WTC11 (cell line): ENCODE measurements at regions not wholly inside any gene's neighbourhood (a gene's known extent, or its start where the extent isn't known, plus 50 kb on each side); places are given as distances from the start of the nearest gene placed in this dataset.

Experiments
- ATAC-seq: fragments of 200-7000 bp; cut with Tn5 transposase; 2 replicates; pipeline ENCODE4 v1.10.0; 2021; ENCODE audit warnings: mild to moderate bottlenecking, moderate library complexity
- CTCF ChIA-PET: fragments of 300-600 bp; sonication (Branson Sonifier 250); formaldehyde crosslinking; loops from one replicate; lab custom pipeline; 2021; ENCODE audit warnings: antibody characterized with exemption; lab: Charles Lee
- POLR2A ChIA-PET: fragments of 350-600 bp; sonication (Branson Sonifier 250); formaldehyde crosslinking; loops from one replicate; lab custom pipeline; 2021; ENCODE audit warnings: antibody characterized with exemption; lab: Charles Lee
- DNase-seq: peaks from one replicate; pipeline ENCODE4 v3.0.0; 2021; ENCODE audit warnings: low spot score
- H3K27ac Mint-ChIP-seq: 2 replicates; pipeline ENCODE4 v1.8.0; 2021; ENCODE audit warnings: mixed read lengths
- H3K27me3 Mint-ChIP-seq: 2 replicates; pipeline ENCODE4 v1.8.0; 2021; ENCODE audit warnings: low read depth, mild to moderate bottlenecking, moderate library complexity, mixed read lengths
- H3K36me3 Mint-ChIP-seq: 2 replicates; pipeline ENCODE4 v1.8.0; 2021; ENCODE audit warnings: mixed read lengths
- H3K4me1 Mint-ChIP-seq: 2 replicates; pipeline ENCODE4 v1.8.0; 2022; ENCODE audit warnings: mixed read lengths
- H3K4me3 Mint-ChIP-seq: 2 replicates; pipeline ENCODE4 v1.8.0; 2021; ENCODE audit warnings: mild to moderate bottlenecking, moderate library complexity, mixed read lengths
- H3K9me3 Mint-ChIP-seq: 2 replicates; pipeline ENCODE4 v1.8.0; 2021; ENCODE audit warnings: mixed read lengths
- AR ChIP-seq: fragments of 250-450 bp; sonication (Bioruptor Pico); IDR thresholded peaks from 2 replicates; pipeline ENCODE4 v1.9.0; 2021; ENCODE audit warnings: mild to moderate bottlenecking
- ATF3 ChIP-seq: sonication (generic); formaldehyde crosslinking; conservative IDR thresholded peaks from 2 replicates; pipeline ENCODE4 v1.8.1; 2022; ENCODE audit warnings: mild to moderate bottlenecking, missing genetic modification reagents
- CREB1 ChIP-seq: sonication (generic); formaldehyde crosslinking; IDR thresholded peaks from 2 replicates; pipeline ENCODE4 v1.8.0; 2023; ENCODE audit warnings: mild to moderate bottlenecking, missing genetic modification reagents
- FOXK1 ChIP-seq: sonication (generic); formaldehyde crosslinking; IDR thresholded peaks from 2 replicates; pipeline ENCODE4 v1.8.0; 2022; ENCODE audit warnings: mild to moderate bottlenecking, moderate library complexity, missing genetic modification reagents
- IRF1 ChIP-seq: sonication (generic); formaldehyde crosslinking; IDR thresholded peaks from 2 replicates; pipeline ENCODE4 v1.8.0; 2023; ENCODE audit warnings: missing genetic modification reagents
- NFYB ChIP-seq: sonication (generic); formaldehyde crosslinking; conservative IDR thresholded peaks from 2 replicates; pipeline ENCODE4 v1.8.0; 2022; ENCODE audit warnings: low read depth, missing genetic modification reagents
- NR1H2 ChIP-seq: sonication (generic); formaldehyde crosslinking; IDR thresholded peaks from 2 replicates; pipeline ENCODE4 v1.9.0; 2021; ENCODE audit warnings: mild to moderate bottlenecking, moderate library complexity, missing genetic modification reagents
- NR3C1 ChIP-seq: sonication (generic); formaldehyde crosslinking; conservative IDR thresholded peaks from 2 replicates; pipeline ENCODE4 v1.8.1; 2023; ENCODE audit warnings: low read depth, mild to moderate bottlenecking, missing genetic modification reagents
- RELA ChIP-seq: sonication (generic); formaldehyde crosslinking; IDR thresholded peaks from 2 replicates; pipeline ENCODE4 v1.8.1; 2022; ENCODE audit warnings: missing genetic modification reagents, mild to moderate bottlenecking, borderline replicate concordance
- RORB ChIP-seq: fragments of 250-450 bp; sonication (Bioruptor Pico); IDR thresholded peaks from 2 replicates; pipeline ENCODE4 v1.9.0; 2021; ENCODE audit warnings: mild to moderate bottlenecking
- SP1 ChIP-seq: sonication (generic); formaldehyde crosslinking; conservative IDR thresholded peaks from 2 replicates; pipeline ENCODE4 v1.8.1; 2022; ENCODE audit warnings: missing genetic modification reagents
- TCF7 ChIP-seq: sonication (generic); formaldehyde crosslinking; IDR thresholded peaks from 2 replicates; pipeline ENCODE4 v1.8.0; 2022; ENCODE audit warnings: mild to moderate bottlenecking, low read depth, missing genetic modification reagents, moderate library complexity
- USF1 ChIP-seq: sonication (generic); formaldehyde crosslinking; IDR thresholded peaks from 2 replicates; pipeline ENCODE4 v1.8.0; 2022; ENCODE audit warnings: mild to moderate bottlenecking, missing genetic modification reagents
- USF2 ChIP-seq: sonication (generic); formaldehyde crosslinking; IDR thresholded peaks from 2 replicates; pipeline ENCODE4 v1.8.1; 2023; ENCODE audit warnings: mild to moderate bottlenecking, missing genetic modification reagents, moderate library complexity
- ZMAT4 ChIP-seq: fragments of 250-450 bp; sonication (Bioruptor Pico); IDR thresholded peaks from 2 replicates; pipeline ENCODE4 v1.9.0; 2021; ENCODE audit warnings: mild to moderate bottlenecking
- ZNF281 ChIP-seq: sonication (generic); formaldehyde crosslinking; IDR thresholded peaks from 2 replicates; pipeline ENCODE4 v1.8.0; 2023; ENCODE audit warnings: mild to moderate bottlenecking, missing genetic modification reagents
- ZNF416 ChIP-seq: fragments of 250-450 bp; sonication (Bioruptor Pico); IDR thresholded peaks from 2 replicates; pipeline ENCODE4 v1.9.0; 2021; ENCODE audit warnings: mild to moderate bottlenecking, inconsistent platforms
- ZNF423 ChIP-seq: fragments of 250-450 bp; sonication (Bioruptor Pico); IDR thresholded peaks from 2 replicates; pipeline ENCODE4 v2.1.2; 2022; ENCODE audit warnings: mild to moderate bottlenecking, moderate library complexity

- H3K9me3 Mint-ChIP-seq = peaks cover 3% of the 10 kb centered on the region; the same call in 1 of the 2 replicates
- no peak overlapping the region for H3K27ac Mint-ChIP-seq
- ATAC-seq = no peak
- CTCF ChIA-PET = no interaction called here
- POLR2A ChIA-PET = no interaction called here
- no peak overlapping the region for H3K4me3 Mint-ChIP-seq
- TF ChIP-seq RELA = no peak
- no peak for TF ChIP-seq USF1 (CRISPR knock-in tag)
- TF ChIP-seq RORB (CRISPR knock-in tag) = no peak
- no peak for TF ChIP-seq FOXK1 (CRISPR knock-in tag)
- TF ChIP-seq USF2 (CRISPR knock-in tag) = no peak
- no peak for TF ChIP-seq NFYB (CRISPR knock-in tag)
- no peak for TF ChIP-seq SP1 (CRISPR knock-in tag)
- TF ChIP-seq ZNF416 = no peak
- TF ChIP-seq IRF1 (CRISPR knock-in tag) = no peak
- no peak for TF ChIP-seq ZNF281
- no peak for TF ChIP-seq CREB1
- TF ChIP-seq ZNF423 (CRISPR knock-in tag) = no peak
- no peak for TF ChIP-seq NR1H2 (CRISPR knock-in tag)
- no peak for TF ChIP-seq AR (CRISPR knock-in tag)
- TF ChIP-seq NR3C1 = no peak
- no peak for TF ChIP-seq ATF3
- no peak for TF ChIP-seq TCF7 (CRISPR knock-in tag)
- H3K27me3 Mint-ChIP-seq = no peaks in the 10 kb centered on the region
- DNase-seq = no peak
- no peaks in the 10 kb centered on the region; the same call in 1 of the 2 replicates for H3K36me3 Mint-ChIP-seq
- H3K4me1 Mint-ChIP-seq = peaks cover 5% of the 10 kb centered on the region
Measured at GRCh38 chr12:67826148-67826547, 163.1 kb upstream of the IFNG-AS1 start.

GRCh38 chr12:67826946-67827720 is 162.1 kb upstream of the IFNG-AS1 start:
- CTCF ChIA-PET = no interaction called here
- Mint-ChIP-seq H3K4me3 (no peak overlapping the region), H3K27me3 (no peaks in the 10 kb centered on the region), H3K36me3 (no peaks in the 10 kb centered on the region; the same call in 1 of the 2 replicates), H3K27ac (no peak overlapping the region), H3K4me1 (peaks cover 5% of the 10 kb centered on the region), H3K9me3 (peaks cover 3% of the 10 kb centered on the region; the same call in 1 of the 2 replicates)
- TF ChIP-seq ZMAT4 (CRISPR knock-in tag) (no peak), RELA (no peak)
- POLR2A ChIA-PET = no interaction called here
- ATAC-seq (no peak), DNase-seq (no peak)
